H7 (cell line): ENCODE measurements at regions not wholly inside any gene's neighbourhood (a gene's known extent, or its start where the extent isn't known, plus 50 kb on each side); places are given as distances from the start of the nearest gene placed in this dataset.

Experiments used
- DNase-seq: peaks from one replicate; pipeline ENCODE4 v3.0.0; 2012
- H3K27me3 ChIP-seq: 2 replicates; pipeline ENCODE4 v1.6.0; 2011; ENCODE audit warnings: mild to moderate bottlenecking, low read length; ENCODE audit not compliant: control insufficient read depth, insufficient read depth
- H3K36me3 ChIP-seq: replicated peaks from 2 replicates; pipeline ENCODE4 v1.5.1; 2011; ENCODE audit warnings: low read length; ENCODE audit not compliant: control insufficient read depth, insufficient read depth
- H3K4me3 ChIP-seq: 2 replicates; pipeline ENCODE4 v1.5.1; 2011; ENCODE audit warnings: low read depth, mild to moderate bottlenecking, control low read depth, low read length, moderate library complexity; ENCODE audit not compliant: insufficient read depth

DNA sequence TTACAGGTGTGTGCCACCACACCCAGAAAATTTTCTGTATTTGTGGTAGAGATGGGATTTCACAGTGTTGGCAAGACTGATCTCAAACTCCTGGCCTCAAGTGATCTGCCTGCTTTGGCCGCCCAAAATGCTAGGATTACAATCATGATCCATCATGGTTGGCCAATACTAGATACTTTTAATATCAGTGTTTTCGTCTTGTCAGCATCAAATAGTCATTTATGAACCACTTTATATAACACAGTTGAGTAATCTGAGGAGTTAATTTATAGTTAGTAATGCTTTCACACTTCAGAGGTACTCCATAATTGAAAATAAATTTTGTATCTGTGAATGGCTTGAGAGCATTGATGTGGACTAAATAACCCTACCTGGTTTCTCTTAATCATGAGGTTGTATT lies 178.6 kb downstream of the TRAM1L1 start:
- Histone ChIP-seq H3K36me3 (no peaks in the 10 kb centered on the region), H3K4me3 (no peak overlapping the region), H3K27me3 (no peaks in the 10 kb centered on the region)
- no peak for DNase-seq

DNA sequence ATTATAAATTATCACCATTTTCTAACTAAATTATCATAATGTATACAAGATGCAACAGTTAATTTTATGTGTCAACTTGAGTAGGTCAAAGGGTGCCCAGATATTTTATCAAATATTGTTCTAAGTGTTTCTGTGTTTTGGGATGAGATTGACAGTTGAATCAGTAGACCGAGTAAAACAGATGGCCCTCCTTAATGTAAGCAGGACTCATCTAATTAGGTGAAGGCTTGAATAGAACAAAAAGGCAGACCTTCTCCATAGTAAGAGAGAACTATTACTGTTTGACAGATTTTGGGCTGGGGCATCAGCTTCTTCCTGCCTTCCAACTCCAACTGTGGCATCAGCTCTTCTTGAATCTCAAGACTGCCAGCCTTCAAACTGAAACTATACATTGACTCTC lies 185.8 kb downstream of the TRAM1L1 start:
- no peak overlapping the region for H3K4me3 ChIP-seq
- H3K27me3 ChIP-seq: no peaks in the 10 kb centered on the region
- H3K36me3 ChIP-seq: no peaks in the 10 kb centered on the region
- no peak for DNase-seq

DNA sequence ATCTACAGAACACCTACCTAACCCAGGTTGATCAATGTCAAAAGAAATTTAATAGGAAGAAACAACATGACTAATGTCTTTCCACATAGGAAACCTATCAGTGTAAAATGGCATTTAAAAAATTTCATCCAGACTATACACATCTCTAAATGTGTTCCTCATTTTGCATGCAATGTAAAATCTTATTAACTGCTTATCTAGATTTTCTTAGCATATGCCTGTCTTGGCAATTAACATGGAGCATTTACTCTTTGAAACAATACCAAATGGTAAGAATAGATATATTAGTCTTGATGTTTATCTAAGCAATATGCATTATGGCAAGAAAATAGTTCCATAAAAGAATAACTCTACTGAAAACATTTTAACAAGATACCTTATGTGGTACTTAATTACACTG lies 199.8 kb downstream of the TRAM1L1 start:
- H3K36me3 ChIP-seq: no peaks in the 10 kb centered on the region
- no peaks in the 10 kb centered on the region for H3K27me3 ChIP-seq
- H3K4me3 ChIP-seq: no peak overlapping the region
- no peak for DNase-seq

DNA sequence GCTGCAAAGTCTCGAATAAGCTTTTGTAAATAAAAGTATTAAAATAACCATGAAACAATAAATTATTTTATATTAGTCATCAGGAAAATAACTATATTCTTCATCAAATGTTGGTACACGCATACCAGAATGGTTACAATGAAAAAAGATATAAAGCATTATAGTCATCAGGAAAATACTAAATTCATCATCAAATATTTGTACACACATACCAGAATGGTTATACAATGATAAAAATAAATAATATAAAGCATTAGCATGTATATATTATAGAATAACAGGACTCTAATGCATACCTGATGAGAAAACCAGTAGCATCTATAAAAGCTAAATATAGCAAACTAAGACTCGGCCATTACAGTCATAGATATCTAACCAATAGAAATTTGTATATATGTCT lies 202.9 kb downstream of the TRAM1L1 start:
- no peaks in the 10 kb centered on the region for H3K27me3 ChIP-seq
- DNase-seq: no peak
- H3K36me3 ChIP-seq: no peaks in the 10 kb centered on the region
- no peak overlapping the region for H3K4me3 ChIP-seq

DNA sequence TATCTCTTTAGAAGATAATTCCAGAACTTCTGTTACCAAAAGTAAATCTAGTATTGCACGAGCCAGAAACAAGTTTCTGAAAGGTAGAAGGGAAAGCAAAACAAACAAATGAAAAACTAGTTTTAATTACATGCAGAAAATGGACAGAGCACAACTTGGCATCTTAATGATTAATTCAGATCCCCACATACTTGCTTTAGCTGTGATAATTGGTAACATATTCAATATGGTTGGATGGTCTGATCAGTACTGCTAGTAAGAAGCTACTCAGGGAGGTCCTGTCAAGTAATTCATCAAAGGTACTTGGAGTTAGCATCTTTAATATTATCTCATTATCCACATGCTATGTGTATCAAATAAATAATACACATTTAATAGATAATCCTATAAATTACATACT lies 204.3 kb downstream of the TRAM1L1 start:
- Histone ChIP-seq H3K27me3 (no peaks in the 10 kb centered on the region), H3K36me3 (no peaks in the 10 kb centered on the region), H3K4me3 (no peak overlapping the region)
- no peak for DNase-seq

DNA sequence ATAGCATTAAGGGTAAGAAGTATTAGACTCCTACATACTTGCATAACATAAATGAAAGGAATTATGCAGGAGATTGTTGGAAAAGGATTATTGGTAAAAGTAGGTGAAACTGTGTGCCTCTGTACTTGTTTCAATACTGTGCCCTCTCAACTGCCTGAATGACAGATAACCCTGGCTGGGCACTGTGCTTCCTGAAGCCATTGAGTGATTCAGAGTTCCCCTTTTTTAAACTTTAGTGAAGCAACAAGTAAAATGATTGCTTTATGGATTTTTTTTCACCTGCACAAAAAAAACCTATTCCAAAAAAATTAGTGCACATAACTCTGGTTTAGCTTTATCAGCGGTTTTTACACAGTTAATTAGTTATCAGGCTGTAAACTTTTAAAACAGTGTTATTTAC lies 204.8 kb downstream of the TRAM1L1 start:
- H3K4me3 ChIP-seq: no peak overlapping the region

DNA sequence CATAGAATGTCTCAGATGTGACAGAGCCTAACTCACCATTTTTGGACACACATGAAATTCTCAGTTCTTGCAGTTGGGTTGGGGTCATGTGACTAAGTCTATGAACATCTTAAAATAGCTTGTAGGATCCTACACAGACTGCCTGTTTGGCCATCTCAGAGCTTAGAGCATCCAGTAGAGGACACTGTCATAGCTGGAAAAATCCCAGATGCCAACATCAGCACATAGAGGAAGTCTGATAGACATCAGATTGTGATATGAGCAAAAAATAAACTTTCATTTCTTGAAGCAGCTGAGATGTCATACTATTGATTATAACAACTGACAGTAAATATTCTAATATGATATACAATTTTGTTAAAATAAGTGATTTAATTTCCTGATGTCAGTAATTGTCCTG lies 207.1 kb downstream of the TRAM1L1 start:
- H3K27me3 ChIP-seq: no peaks in the 10 kb centered on the region
- DNase-seq: no peak
- no peaks in the 10 kb centered on the region for H3K36me3 ChIP-seq
- no peak overlapping the region for H3K4me3 ChIP-seq

More for the DNA sequence above, 204.8 kb downstream of the TRAM1L1 start:
- H3K27me3 ChIP-seq: no peaks in the 10 kb centered on the region
- no peak for DNase-seq
- no peaks in the 10 kb centered on the region for H3K36me3 ChIP-seq

DNA sequence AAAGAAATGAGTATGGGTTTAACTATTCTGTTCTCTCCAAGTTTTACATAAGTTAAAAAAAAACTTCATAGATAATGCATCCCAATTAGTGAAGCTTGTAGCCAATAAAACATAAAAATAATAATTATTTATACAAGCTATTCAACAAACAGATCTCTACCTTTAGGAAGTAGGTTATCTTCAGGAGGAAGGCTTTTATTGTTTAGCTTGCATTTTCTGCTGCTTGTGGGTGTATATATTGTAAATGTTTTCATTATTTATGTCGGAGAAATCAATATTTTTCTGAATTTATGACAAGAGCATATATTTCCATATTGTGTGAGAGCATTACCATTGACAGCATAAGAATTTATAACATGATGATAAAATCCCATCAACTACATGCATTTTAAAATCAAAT lies 208.3 kb downstream of the TRAM1L1 start:
- DNase-seq: no peak
- Histone ChIP-seq H3K4me3 (no peak overlapping the region), H3K36me3 (no peaks in the 10 kb centered on the region), H3K27me3 (no peaks in the 10 kb centered on the region)

DNA sequence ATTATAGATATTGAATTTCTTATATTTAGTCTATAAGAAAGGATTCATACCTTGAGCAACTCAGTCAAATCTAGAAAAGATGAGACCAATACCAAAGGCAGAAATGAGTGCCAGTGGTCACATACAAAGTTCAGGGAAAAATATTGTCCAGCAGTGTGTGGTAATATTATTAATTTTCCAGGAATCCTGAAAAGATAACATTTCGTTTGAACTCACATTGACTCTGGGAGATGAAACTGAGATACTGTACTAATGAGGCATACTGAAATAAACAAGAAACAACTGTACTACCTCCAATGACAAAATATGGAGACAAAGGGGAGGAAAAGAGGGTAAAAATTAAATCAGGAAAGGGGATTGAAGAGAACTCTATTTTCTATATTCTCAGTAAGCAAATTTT lies 212.4 kb downstream of the TRAM1L1 start:
- Histone ChIP-seq H3K4me3 (no peak overlapping the region), H3K36me3 (no peaks in the 10 kb centered on the region), H3K27me3 (no peaks in the 10 kb centered on the region)
- no peak for DNase-seq

DNA sequence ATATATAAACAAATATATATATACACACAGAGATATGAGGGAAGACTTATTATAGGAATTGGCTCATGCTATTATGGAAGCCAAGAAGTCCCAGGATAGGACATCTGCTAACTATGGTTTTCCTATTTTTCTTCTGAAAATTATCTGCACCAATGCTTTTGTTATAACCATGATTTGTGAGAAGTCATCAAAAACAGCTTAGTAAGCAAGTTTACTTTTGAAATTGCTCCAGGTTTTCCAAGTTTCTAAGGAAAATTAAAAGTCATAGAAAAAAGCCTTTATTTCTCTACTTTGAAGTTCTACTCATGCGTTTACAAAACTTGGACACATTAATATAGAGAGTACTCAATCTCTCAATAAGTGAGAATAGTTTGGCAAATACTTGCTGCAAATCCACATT lies 213.1 kb downstream of the TRAM1L1 start:
- no peaks in the 10 kb centered on the region for H3K36me3 ChIP-seq
- DNase-seq: no peak

DNA sequence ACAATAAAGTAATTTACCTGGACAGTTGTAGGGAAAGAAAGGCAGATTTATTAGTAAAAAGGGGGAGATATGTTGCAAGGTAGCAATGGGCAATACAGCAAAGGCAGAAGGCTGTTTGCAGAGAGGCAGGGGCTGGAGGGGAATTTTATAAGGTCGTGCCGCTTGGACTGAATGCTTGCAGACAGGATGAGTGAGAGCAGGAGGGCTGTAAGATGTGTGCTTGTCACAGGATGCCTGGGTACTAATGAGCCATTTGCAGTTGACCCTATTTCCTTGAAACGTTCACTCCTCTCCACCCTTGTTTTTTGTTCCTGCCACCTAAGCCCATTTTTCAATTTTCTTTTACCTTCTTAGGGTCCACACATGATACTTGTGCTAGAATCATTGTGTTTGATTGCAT lies 214.7 kb downstream of the TRAM1L1 start:
- no peak for DNase-seq
- Histone ChIP-seq H3K27me3 (no peaks in the 10 kb centered on the region), H3K36me3 (no peaks in the 10 kb centered on the region), H3K4me3 (no peak overlapping the region)

More for the DNA sequence above, 213.1 kb downstream of the TRAM1L1 start:
- no peak overlapping the region for H3K4me3 ChIP-seq
- no peaks in the 10 kb centered on the region for H3K27me3 ChIP-seq

DNA sequence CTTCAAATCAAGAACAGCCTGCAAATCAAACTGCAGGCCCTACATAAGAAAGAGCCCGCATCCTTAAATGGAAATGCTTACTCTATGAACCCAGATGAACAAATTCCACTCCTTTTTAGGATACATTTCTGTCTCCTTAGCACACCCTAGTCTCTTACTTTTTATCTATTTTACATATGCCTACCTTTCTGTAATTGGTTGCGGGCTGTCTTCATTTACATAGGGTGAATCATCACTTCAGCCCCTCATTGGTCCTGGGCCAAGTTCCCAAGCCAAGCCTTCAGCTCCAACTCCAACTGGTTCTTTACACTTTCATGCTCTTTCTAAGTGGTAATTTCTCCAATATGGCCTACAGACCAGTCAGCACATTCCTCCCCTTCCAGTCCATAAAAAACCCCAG lies 219.3 kb downstream of the TRAM1L1 start:
- no peak for DNase-seq
- no peak overlapping the region for H3K4me3 ChIP-seq
- H3K36me3 ChIP-seq: no peaks in the 10 kb centered on the region

DNA sequence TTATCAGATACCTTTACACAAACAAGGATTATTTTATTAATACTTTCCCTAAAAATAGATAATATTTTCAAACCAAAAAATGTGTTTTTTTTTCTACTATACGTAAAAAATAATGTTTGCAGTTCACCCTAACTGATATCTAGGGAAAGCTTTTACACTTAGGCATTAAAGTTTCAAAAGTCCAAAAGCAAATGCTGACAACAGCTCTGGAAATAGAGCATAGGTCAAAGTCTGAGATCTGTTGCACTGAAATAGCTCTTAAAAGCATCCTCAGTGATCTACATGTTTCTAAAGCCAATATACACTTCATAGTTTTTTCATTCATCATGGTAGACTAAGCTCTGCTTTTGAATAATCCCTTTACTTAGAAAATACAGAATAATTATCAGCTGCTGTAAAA lies 222.8 kb downstream of the TRAM1L1 start:
- Histone ChIP-seq H3K4me3 (no peak overlapping the region), H3K36me3 (no peaks in the 10 kb centered on the region), H3K27me3 (no peaks in the 10 kb centered on the region)
- DNase-seq: no peak

More for the DNA sequence above, 219.3 kb downstream of the TRAM1L1 start:
- H3K27me3 ChIP-seq: no peaks in the 10 kb centered on the region

DNA sequence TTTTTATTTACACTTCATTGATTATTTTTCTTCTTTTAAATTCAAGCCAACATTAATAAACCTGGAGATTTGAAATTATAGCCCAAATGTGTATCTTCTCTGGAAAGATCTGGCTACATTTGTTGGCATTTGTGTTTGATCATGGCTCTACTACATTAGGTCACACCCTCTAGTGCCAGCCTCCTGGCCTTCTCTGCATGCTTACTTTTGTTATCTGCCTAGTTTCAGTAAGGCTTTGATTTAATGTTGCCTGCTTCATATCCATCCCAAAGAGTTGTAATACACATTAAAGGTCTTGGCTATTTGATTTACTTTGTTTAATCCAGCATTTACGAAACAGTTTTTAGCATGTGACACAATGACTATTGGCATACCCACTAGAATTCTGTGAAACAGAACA lies 224.5 kb downstream of the TRAM1L1 start:
- Histone ChIP-seq H3K27me3 (no peaks in the 10 kb centered on the region), H3K4me3 (no peak overlapping the region), H3K36me3 (no peaks in the 10 kb centered on the region)
- DNase-seq: no peak

DNA sequence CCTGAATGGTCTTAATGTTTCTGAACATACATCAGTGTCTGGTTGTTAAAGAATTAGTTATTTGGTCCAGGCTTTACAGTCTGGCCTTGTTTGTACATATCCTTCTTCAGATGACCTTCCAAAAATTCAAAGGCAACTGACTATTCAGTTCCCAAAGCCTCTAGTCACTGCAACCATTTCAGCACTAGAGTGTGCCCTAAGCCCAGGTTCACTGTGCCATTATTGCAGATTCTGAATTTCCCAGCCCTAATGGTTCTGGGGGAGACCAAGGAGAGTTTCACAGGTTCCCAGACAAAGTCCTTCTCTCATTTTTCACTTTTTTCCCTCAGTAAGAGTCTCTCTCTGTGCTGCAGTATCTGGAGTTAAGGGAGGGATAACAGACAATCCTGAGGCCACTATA lies 235.8 kb downstream of the TRAM1L1 start:
- DNase-seq: peak; percentile 4
- Histone ChIP-seq H3K27me3 (no peaks in the 10 kb centered on the region), H3K4me3 (no peak overlapping the region), H3K36me3 (no peaks in the 10 kb centered on the region)

DNA sequence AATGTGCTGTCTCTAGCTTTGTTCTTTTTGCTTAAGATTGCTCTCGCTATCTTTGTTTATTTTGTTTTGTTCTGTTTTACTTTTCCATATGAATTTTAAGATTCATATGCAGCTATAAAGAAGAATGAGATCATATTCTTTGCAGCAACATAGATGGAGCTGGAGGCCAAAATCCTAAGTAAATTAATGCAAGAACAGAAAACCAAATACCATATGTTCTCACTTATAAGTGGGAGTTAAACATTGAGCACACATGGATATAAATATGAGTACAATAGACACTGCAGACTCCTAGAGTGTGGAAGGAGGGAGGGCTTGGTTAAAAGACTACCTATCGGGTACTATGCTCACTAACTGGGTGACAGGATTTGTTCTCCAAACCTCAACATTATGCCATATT lies 237.8 kb downstream of the TRAM1L1 start:
- no peaks in the 10 kb centered on the region for H3K27me3 ChIP-seq

More for the DNA sequence above, 237.8 kb downstream of the TRAM1L1 start:
- Histone ChIP-seq H3K36me3 (no peaks in the 10 kb centered on the region), H3K4me3 (no peak overlapping the region)
- no peak for DNase-seq
